ENCODE measurements at regions not wholly inside any gene's neighbourhood (a gene's known extent, or its start where the extent isn't known, plus 50 kb on each side); places are given as distances from the start of the nearest gene placed in this dataset.

- no peak overlapping the region for H3K4me3 ChIP-seq (ENCODE audit: low read length)
Measured at GRCh38 chr14:38788060-38788459, 315.0 kb downstream of the SEC23A start.

DNA sequence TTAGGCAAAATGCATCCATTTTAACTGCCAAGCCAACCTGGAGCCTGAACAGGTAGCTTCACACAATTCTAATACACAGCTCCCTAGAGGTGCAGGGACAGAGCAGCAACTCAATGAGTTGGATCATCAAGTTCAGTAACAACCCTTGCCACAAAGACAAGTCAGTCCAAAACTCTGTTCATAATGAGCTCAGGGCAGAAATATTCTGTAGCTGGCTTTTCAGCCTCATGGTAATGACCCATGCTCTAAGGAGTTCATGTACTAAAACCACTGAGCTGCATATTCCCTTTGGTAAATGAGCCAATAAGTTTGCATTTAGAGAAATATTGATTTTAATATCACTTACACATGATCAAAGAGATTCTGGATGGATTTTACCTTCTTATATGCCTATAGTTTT lies 316.1 kb downstream of the SEC23A start:
- Histone ChIP-seq H3K4me1 (ENCODE audit: control insufficient read depth, insufficient read depth, low read length) (no peaks in the 10 kb centered on the region), H3K36me3 (ENCODE audit: control insufficient read depth, insufficient read depth, low read length) (no peaks in the 10 kb centered on the region), H3K4me3 (ENCODE audit: low read length) (no peak overlapping the region), H3K9me3 (ENCODE audit: control insufficient read depth, low read length) (no peaks in the 10 kb centered on the region), H3K9ac (ENCODE audit: low read length) (no peak overlapping the region), H3K27me3 (ENCODE audit: control insufficient read depth, insufficient read depth, low read length) (no peaks in the 10 kb centered on the region)

More at GRCh38 chr14:38788060-38788459, 315.0 kb downstream of the SEC23A start:
- no peaks in the 10 kb centered on the region for H3K4me1 ChIP-seq (ENCODE audit: control insufficient read depth, insufficient read depth, low read length)
- H3K27me3 ChIP-seq (ENCODE audit: control insufficient read depth, insufficient read depth, low read length) = no peaks in the 10 kb centered on the region
- H3K36me3 ChIP-seq (ENCODE audit: control insufficient read depth, insufficient read depth, low read length) = no peaks in the 10 kb centered on the region
- no peak overlapping the region for H3K9ac ChIP-seq (ENCODE audit: low read length)
- no peaks in the 10 kb centered on the region for H3K9me3 ChIP-seq (ENCODE audit: control insufficient read depth, low read length)

GRCh38 chr14:38777401-38777800 lies 325.6 kb downstream of the SEC23A start:
- Histone ChIP-seq H3K27me3 (ENCODE audit: control insufficient read depth, insufficient read depth, low read length) (no peaks in the 10 kb centered on the region), H3K4me1 (ENCODE audit: control insufficient read depth, insufficient read depth, low read length) (no peaks in the 10 kb centered on the region), H3K9ac (ENCODE audit: low read length) (no peak overlapping the region), H3K36me3 (ENCODE audit: control insufficient read depth, insufficient read depth, low read length) (no peaks in the 10 kb centered on the region), H3K9me3 (ENCODE audit: control insufficient read depth, low read length) (no peaks in the 10 kb centered on the region), H3K4me3 (ENCODE audit: low read length) (no peak overlapping the region)

GRCh38 chr14:38775986-38776385 lies 327.0 kb downstream of the SEC23A start:
- H3K27me3 ChIP-seq (ENCODE audit: control insufficient read depth, insufficient read depth, low read length) = no peaks in the 10 kb centered on the region
- no peaks in the 10 kb centered on the region for H3K4me1 ChIP-seq (ENCODE audit: control insufficient read depth, insufficient read depth, low read length)
- no peaks in the 10 kb centered on the region for H3K9me3 ChIP-seq (ENCODE audit: control insufficient read depth, low read length)
- no peak overlapping the region for H3K4me3 ChIP-seq (ENCODE audit: low read length)
- H3K9ac ChIP-seq (ENCODE audit: low read length) = no peak overlapping the region
- H3K36me3 ChIP-seq (ENCODE audit: control insufficient read depth, insufficient read depth, low read length) = no peaks in the 10 kb centered on the region

GRCh38 chr14:38774162-38774561 lies 328.9 kb downstream of the SEC23A start:
- H3K27me3 ChIP-seq (ENCODE audit: control insufficient read depth, insufficient read depth, low read length) = no peaks in the 10 kb centered on the region
- no peaks in the 10 kb centered on the region for H3K36me3 ChIP-seq (ENCODE audit: control insufficient read depth, insufficient read depth, low read length)
- no peaks in the 10 kb centered on the region for H3K9me3 ChIP-seq (ENCODE audit: control insufficient read depth, low read length)
- no peak overlapping the region for H3K4me3 ChIP-seq (ENCODE audit: low read length)
- H3K4me1 ChIP-seq (ENCODE audit: control insufficient read depth, insufficient read depth, low read length) = no peaks in the 10 kb centered on the region
- H3K9ac ChIP-seq (ENCODE audit: low read length) = no peak overlapping the region

DNA sequence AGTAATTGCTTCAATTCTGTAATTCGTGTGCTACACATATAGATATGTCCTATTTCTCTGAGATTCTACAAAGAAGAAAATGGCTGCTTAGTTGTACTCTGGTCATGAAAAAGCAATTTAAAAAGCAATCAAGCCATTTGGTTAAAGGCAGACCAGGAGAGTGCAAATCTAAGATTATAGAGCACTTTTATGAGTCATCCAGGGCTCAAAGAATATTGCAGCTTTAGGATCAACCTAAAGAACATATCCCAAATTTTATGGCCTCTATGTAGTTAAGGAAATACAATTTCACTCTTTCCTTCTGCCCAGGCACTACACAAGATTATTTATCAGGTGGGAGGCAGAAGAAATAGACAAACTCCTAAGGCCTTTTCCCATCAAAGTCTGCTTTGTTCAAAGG lies 332.8 kb downstream of the SEC23A start:
- no peak overlapping the region for H3K4me3 ChIP-seq (ENCODE audit: low read length)
- H3K9ac ChIP-seq (ENCODE audit: low read length) = no peak overlapping the region
- no peaks in the 10 kb centered on the region for H3K27me3 ChIP-seq (ENCODE audit: control insufficient read depth, insufficient read depth, low read length)
- no peaks in the 10 kb centered on the region for H3K4me1 ChIP-seq (ENCODE audit: control insufficient read depth, insufficient read depth, low read length)
- no peaks in the 10 kb centered on the region for H3K36me3 ChIP-seq (ENCODE audit: control insufficient read depth, insufficient read depth, low read length)
- no peaks in the 10 kb centered on the region for H3K9me3 ChIP-seq (ENCODE audit: control insufficient read depth, low read length)

DNA sequence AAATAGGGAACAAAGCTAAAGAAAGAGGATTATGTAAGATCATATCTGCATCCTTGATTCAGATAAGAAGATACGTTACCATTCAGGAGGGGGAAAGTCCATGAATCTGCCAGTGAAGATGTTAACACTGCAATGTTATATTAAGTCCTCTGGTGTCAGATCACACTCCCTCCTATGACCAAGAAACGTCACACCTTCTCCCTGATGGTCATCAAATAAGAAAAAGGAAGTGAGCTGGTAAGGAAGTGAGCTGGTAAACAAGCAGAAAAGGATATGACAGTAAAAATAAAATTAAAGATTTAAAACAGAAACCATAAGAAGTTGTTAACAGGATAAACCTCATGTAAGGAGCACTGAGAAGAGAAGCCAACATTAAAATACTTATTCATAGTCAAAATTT lies 340.2 kb downstream of the SEC23A start:
- no peaks in the 10 kb centered on the region for H3K4me1 ChIP-seq (ENCODE audit: control insufficient read depth, insufficient read depth, low read length)
- H3K9me3 ChIP-seq (ENCODE audit: control insufficient read depth, low read length) = no peaks in the 10 kb centered on the region
- no peak overlapping the region for H3K9ac ChIP-seq (ENCODE audit: low read length)
- no peak overlapping the region for H3K4me3 ChIP-seq (ENCODE audit: low read length)
- H3K36me3 ChIP-seq (ENCODE audit: control insufficient read depth, insufficient read depth, low read length) = no peaks in the 10 kb centered on the region
- no peaks in the 10 kb centered on the region for H3K27me3 ChIP-seq (ENCODE audit: control insufficient read depth, insufficient read depth, low read length)

DNA sequence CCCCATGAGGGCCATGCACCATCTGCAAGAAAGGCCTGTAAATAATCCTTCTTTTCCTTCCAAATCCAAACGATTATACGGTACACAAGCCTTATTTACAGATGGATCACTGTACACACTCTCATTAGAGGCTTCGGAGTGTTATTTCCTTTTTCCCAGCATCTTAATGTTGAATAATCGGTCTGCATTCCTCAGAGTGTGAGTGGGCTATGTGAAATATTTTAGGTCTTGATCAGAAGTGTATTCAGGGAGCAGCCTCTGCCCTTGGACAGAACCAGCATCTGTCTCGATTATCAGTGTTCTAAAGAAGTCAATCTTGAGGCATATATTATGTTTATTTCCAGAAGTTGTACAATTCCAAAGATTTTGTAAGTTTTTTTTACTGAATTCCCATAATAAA lies 340.6 kb downstream of the SEC23A start:
- no peaks in the 10 kb centered on the region for H3K36me3 ChIP-seq (ENCODE audit: control insufficient read depth, insufficient read depth, low read length)
- H3K4me1 ChIP-seq (ENCODE audit: control insufficient read depth, insufficient read depth, low read length) = no peaks in the 10 kb centered on the region
- H3K9ac ChIP-seq (ENCODE audit: low read length) = no peak overlapping the region
- H3K9me3 ChIP-seq (ENCODE audit: control insufficient read depth, low read length) = no peaks in the 10 kb centered on the region
- H3K4me3 ChIP-seq (ENCODE audit: low read length) = no peak overlapping the region
- H3K27me3 ChIP-seq (ENCODE audit: control insufficient read depth, insufficient read depth, low read length) = no peaks in the 10 kb centered on the region

- H3K9me3 ChIP-seq (ENCODE audit: control insufficient read depth, low read length) = no peaks in the 10 kb centered on the region
- no peaks in the 10 kb centered on the region for H3K27me3 ChIP-seq (ENCODE audit: control insufficient read depth, insufficient read depth, low read length)
- no peak overlapping the region for H3K4me3 ChIP-seq (ENCODE audit: low read length)
- H3K36me3 ChIP-seq (ENCODE audit: control insufficient read depth, insufficient read depth, low read length) = no peaks in the 10 kb centered on the region
- H3K4me1 ChIP-seq (ENCODE audit: control insufficient read depth, insufficient read depth, low read length) = no peaks in the 10 kb centered on the region
- H3K9ac ChIP-seq (ENCODE audit: low read length) = no peak overlapping the region
Measured at GRCh38 chr14:38761033-38761432, 342.0 kb downstream of the SEC23A start.

- Histone ChIP-seq H3K4me1 (ENCODE audit: control insufficient read depth, insufficient read depth, low read length) (no peaks in the 10 kb centered on the region), H3K36me3 (ENCODE audit: control insufficient read depth, insufficient read depth, low read length) (no peaks in the 10 kb centered on the region), H3K4me3 (ENCODE audit: low read length) (no peak overlapping the region)
Measured at GRCh38 chr14:38758661-38759060, 344.4 kb downstream of the SEC23A start.

DNA sequence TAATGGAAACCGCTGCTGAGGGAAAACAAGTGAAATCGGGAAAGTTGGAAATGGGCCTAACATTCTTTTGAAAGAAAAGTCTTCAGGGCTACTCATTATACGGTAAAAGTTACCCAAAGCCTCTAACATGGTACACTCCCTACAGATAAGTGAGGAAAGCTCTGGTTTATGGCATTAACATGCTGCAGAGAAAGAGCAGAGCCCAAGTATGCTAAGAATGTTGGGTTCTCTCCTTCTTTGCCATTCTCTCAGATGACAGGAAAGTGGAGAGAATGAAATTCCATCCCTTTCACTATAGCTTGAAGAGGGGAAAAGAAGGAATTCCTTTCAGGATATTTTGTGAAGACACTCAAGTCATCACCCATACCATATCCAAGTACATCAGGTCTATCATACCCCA lies 348.0 kb downstream of the SEC23A start:
- Histone ChIP-seq H3K9ac (ENCODE audit: low read length) (no peak overlapping the region), H3K4me1 (ENCODE audit: control insufficient read depth, insufficient read depth, low read length) (no peaks in the 10 kb centered on the region), H3K27me3 (ENCODE audit: control insufficient read depth, insufficient read depth, low read length) (no peaks in the 10 kb centered on the region), H3K36me3 (ENCODE audit: control insufficient read depth, insufficient read depth, low read length) (no peaks in the 10 kb centered on the region), H3K4me3 (ENCODE audit: low read length) (no peak overlapping the region), H3K9me3 (ENCODE audit: control insufficient read depth, low read length) (no peaks in the 10 kb centered on the region)

More at GRCh38 chr14:38758661-38759060, 344.4 kb downstream of the SEC23A start:
- no peaks in the 10 kb centered on the region for H3K9me3 ChIP-seq (ENCODE audit: control insufficient read depth, low read length)
- no peak overlapping the region for H3K9ac ChIP-seq (ENCODE audit: low read length)
- H3K27me3 ChIP-seq (ENCODE audit: control insufficient read depth, insufficient read depth, low read length) = no peaks in the 10 kb centered on the region

DNA sequence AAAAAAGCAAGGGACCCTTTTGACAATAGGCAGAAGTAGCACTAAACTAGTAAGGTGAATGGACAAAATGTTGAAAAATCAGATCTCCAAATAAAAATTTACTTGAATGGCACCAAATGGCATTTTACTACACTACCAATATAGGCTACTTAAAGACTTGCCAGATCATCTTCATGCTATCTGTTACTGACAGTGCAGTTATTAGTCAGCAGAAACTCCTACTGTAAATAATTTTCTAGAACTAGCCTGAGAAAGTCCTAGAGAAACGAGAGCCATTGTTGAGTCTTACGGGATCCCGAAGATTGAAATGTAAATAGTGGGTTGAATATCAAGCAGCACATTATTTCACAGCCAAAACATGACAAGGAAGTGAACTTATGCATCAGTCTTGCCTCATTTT lies 350.3 kb downstream of the SEC23A start:
- Histone ChIP-seq H3K27me3 (ENCODE audit: control insufficient read depth, insufficient read depth, low read length) (no peaks in the 10 kb centered on the region), H3K9ac (ENCODE audit: low read length) (no peak overlapping the region), H3K4me1 (ENCODE audit: control insufficient read depth, insufficient read depth, low read length) (no peaks in the 10 kb centered on the region), H3K4me3 (ENCODE audit: low read length) (no peak overlapping the region), H3K36me3 (ENCODE audit: control insufficient read depth, insufficient read depth, low read length) (no peaks in the 10 kb centered on the region), H3K9me3 (ENCODE audit: control insufficient read depth, low read length) (no peaks in the 10 kb centered on the region)

DNA sequence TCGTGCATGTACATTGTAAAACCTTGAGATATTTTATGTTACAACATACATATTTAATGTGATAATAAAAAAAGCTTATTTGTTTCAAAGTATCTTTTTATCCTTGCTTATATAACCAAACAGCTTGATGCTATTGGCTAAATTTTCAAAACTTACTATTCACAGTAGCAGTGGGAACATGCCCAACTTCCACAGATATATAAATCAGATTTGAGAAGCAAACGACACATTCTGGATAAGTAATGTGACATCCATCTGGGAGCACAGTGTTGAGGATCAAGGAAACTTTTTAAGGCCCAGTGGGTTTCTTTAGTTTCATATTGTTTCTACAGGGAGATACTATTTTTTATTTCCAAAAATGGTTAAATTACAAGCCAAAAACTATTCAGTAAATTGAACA lies 350.7 kb downstream of the SEC23A start:
- Histone ChIP-seq H3K9ac (ENCODE audit: low read length) (no peak overlapping the region), H3K27me3 (ENCODE audit: control insufficient read depth, insufficient read depth, low read length) (no peaks in the 10 kb centered on the region), H3K36me3 (ENCODE audit: control insufficient read depth, insufficient read depth, low read length) (no peaks in the 10 kb centered on the region), H3K4me1 (ENCODE audit: control insufficient read depth, insufficient read depth, low read length) (no peaks in the 10 kb centered on the region), H3K9me3 (ENCODE audit: control insufficient read depth, low read length) (no peaks in the 10 kb centered on the region), H3K4me3 (ENCODE audit: low read length) (no peak overlapping the region)
